ENCODE measurements at regions not wholly inside any gene's neighbourhood (a gene's known extent, or its start where the extent isn't known, plus 50 kb on each side); places are given as distances from the start of the nearest gene placed in this dataset.
A peak's percentile ranks its signal among the peaks of the same experiment; 100 is the strongest.

DNA sequence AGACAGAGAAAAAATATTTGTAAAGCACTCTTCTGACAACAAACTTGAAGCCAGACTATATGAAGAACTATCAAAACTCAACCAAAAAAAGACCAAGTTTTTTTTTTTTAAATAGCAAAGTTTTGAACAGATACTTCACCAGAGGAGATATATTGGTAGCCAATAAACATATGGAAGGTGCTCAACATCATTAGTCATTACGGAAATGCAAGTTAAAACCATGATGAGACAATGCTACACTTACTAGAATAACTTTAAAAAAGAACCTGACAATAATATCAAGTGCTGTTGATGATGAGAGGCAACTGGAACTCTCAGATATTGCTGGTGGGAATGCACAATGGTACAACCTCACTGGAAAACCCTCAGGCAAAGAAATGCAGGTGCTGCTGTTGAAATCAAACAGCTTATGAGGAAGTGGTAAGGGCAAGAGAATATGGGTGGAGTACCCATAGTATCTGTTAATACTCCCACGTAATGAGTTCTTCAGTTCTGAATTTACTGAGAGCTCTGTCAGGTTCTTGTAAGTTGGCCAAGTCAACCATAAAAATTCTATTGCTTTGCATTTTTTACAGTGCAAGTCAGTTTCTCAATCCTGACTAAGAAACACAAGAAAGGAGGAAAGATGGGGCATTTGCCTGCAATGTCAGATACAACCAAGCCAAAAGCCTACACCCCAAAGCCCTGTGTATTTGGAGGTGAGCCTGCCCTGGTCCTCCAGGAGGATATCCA lies 87.3 kb upstream of the GNAQ start (continued):
- TF ChIP-seq, protein P1, sequence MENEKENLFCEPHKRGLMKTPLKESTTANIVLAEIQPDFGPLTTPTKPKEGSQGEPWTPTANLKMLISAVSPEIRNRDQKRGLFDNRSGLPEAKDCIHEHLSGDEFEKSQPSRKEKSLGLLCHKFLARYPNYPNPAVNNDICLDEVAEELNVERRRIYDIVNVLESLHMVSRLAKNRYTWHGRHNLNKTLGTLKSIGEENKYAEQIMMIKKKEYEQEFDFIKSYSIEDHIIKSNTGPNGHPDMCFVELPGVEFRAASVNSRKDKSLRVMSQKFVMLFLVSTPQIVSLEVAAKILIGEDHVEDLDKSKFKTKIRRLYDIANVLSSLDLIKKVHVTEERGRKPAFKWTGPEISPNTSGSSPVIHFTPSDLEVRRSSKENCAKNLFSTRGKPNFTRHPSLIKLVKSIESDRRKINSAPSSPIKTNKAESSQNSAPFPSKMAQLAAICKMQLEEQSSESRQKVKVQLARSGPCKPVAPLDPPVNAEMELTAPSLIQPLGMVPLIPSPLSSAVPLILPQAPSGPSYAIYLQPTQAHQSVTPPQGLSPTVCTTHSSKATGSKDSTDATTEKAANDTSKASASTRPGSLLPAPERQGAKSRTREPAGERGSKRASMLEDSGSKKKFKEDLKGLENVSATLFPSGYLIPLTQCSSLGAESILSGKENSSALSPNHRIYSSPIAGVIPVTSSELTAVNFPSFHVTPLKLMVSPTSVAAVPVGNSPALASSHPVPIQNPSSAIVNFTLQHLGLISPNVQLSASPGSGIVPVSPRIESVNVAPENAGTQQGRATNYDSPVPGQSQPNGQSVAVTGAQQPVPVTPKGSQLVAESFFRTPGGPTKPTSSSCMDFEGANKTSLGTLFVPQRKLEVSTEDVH (IDR thresholded peaks at IDR 0.05; ENCODE audit: low read depth, partially characterized antibody): no peak
- TF ChIP-seq, protein P2, sequence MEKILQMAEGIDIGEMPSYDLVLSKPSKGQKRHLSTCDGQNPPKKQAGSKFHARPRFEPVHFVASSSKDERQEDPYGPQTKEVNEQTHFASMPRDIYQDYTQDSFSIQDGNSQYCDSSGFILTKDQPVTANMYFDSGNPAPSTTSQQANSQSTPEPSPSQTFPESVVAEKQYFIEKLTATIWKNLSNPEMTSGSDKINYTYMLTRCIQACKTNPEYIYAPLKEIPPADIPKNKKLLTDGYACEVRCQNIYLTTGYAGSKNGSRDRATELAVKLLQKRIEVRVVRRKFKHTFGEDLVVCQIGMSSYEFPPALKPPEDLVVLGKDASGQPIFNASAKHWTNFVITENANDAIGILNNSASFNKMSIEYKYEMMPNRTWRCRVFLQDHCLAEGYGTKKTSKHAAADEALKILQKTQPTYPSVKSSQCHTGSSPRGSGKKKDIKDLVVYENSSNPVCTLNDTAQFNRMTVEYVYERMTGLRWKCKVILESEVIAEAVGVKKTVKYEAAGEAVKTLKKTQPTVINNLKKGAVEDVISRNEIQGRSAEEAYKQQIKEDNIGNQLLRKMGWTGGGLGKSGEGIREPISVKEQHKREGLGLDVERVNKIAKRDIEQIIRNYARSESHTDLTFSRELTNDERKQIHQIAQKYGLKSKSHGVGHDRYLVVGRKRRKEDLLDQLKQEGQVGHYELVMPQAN (conservative IDR thresholded peaks at IDR 0.05): no peak
- TF ChIP-seq CHD4 (IDR thresholded peaks at IDR 0.05) (no peak), ATF3 (IDR thresholded peaks at IDR 0.05; ENCODE audit: borderline replicate concordance, extremely low read depth, low read depth, low read length) (no peak), BHLHE40 (IDR thresholded peaks at IDR 0.05; ENCODE audit: borderline replicate concordance in 1 of 2, low read depth in 2 of 2, low read length in 1 of 2) (peak; percentile 25 to 60; a peak in 1 of 4 replicates), USF1 (IDR thresholded peaks at IDR 0.05; ENCODE audit: borderline replicate concordance, extremely low read length, insufficient read depth, low read depth, low read length) (no peak), ESRRA (IDR thresholded peaks at IDR 0.05; ENCODE audit: low read length) (no peak), JUND (IDR thresholded peaks at IDR 0.05; ENCODE audit: low read depth, low read length) (0 out of 2 replicates have a peak, but pooled peaks have one; percentile 4), CBX5 (IDR thresholded peaks at IDR 0.05; ENCODE audit: low read depth) (no peak), KAT2A (conservative IDR thresholded peaks at IDR 0.05; ENCODE audit: control insufficient read depth, low read depth, low read length) (no peak), NRF1 (conservative IDR thresholded peaks at IDR 0.05; ENCODE audit: low read depth, low read length) (no peak), BRCA1 (IDR thresholded peaks at IDR 0.05; ENCODE audit: low read depth, low read length) (no peak), IKZF2 (IDR thresholded peaks at IDR 0.05) (peak; percentile 82 to 85), ZSCAN29 (IDR thresholded peaks at IDR 0.05) (no peak)
- TF ChIP-seq, protein P3, sequence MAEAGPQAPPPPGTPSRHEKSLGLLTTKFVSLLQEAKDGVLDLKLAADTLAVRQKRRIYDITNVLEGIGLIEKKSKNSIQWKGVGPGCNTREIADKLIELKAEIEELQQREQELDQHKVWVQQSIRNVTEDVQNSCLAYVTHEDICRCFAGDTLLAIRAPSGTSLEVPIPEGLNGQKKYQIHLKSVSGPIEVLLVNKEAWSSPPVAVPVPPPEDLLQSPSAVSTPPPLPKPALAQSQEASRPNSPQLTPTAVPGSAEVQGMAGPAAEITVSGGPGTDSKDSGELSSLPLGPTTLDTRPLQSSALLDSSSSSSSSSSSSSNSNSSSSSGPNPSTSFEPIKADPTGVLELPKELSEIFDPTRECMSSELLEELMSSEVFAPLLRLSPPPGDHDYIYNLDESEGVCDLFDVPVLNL (IDR thresholded peaks at IDR 0.05; ENCODE audit: low read depth, low read length): no peak
- TF ChIP-seq, protein P4, sequence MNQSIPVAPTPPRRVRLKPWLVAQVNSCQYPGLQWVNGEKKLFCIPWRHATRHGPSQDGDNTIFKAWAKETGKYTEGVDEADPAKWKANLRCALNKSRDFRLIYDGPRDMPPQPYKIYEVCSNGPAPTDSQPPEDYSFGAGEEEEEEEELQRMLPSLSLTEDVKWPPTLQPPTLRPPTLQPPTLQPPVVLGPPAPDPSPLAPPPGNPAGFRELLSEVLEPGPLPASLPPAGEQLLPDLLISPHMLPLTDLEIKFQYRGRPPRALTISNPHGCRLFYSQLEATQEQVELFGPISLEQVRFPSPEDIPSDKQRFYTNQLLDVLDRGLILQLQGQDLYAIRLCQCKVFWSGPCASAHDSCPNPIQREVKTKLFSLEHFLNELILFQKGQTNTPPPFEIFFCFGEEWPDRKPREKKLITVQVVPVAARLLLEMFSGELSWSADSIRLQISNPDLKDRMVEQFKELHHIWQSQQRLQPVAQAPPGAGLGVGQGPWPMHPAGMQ (IDR thresholded peaks at IDR 0.05; ENCODE audit: borderline replicate concordance): no peak
